Hippocampal formation (tissue), 2 donors: ENCODE measurements at regions not wholly inside any gene's neighbourhood (a gene's known extent, or its start where the extent isn't known, plus 50 kb on each side); places are given as distances from the start of the nearest gene placed in this dataset.
A peak's percentile ranks its signal among the peaks of the same experiment; 100 is the strongest.
"Not testable (repeated sequence)": the region's sequence is repeated elsewhere in the genome, so short reads cannot be mapped to it uniquely, and the experiment has no call there.

Experiments used
- DNase-seq, 2 donors: peaks; one replicate each; lab custom pipeline; 2025; lab: John Stamatoyannopoulos, UW

- DNase-seq, result no peak
Observed at GRCh38 chr3:18987862-18988447, 160.4 kb upstream of the KCNH8 start.

GRCh38 chr3:18987070-18987469, 161.2 kb upstream of the KCNH8 start:
- no peak for DNase-seq

GRCh38 chr3:18982920-18983319, 165.4 kb upstream of the KCNH8 start:
- DNase-seq, result no peak

GRCh38 chr3:18976102-18976501, 172.2 kb upstream of the KCNH8 start:
- not testable (repeated sequence) for DNase-seq

GRCh38 chr3:18968120-18968519, 180.2 kb upstream of the KCNH8 start:
- no peak for DNase-seq

- no peak for DNase-seq
Observed at GRCh38 chr3:18965781-18966180, 182.5 kb upstream of the KCNH8 start.

- DNase-seq, result no peak
Observed at GRCh38 chr3:18964640-18965039, 183.7 kb upstream of the KCNH8 start.

GRCh38 chr3:18951333-18951732, 197.0 kb upstream of the KCNH8 start:
- DNase-seq, result peak in 1 of 2 donors; percentile 10

- DNase-seq, result no peak
Observed at GRCh38 chr3:18946524-18946923, 201.8 kb upstream of the KCNH8 start.

- no peak for DNase-seq
Observed at GRCh38 chr3:18937574-18937973, 210.7 kb upstream of the KCNH8 start.

- DNase-seq, result no peak
Observed at GRCh38 chr3:18919158-18919557, 229.2 kb upstream of the KCNH8 start.

- DNase-seq, result no peak
Observed at GRCh38 chr3:18917923-18918322, 230.4 kb upstream of the KCNH8 start.

GRCh38 chr3:18902081-18902793, 246.1 kb upstream of the KCNH8 start:
- DNase-seq, result no peak

- no peak for DNase-seq
Observed at GRCh38 chr3:18901571-18901970, 246.7 kb upstream of the KCNH8 start.

GRCh38 chr3:18900994-18901393, 247.3 kb upstream of the KCNH8 start:
- DNase-seq, result no peak

- DNase-seq, result peak in 1 of 2 donors; percentile 7
Observed at GRCh38 chr3:18898911-18899310, 249.4 kb upstream of the KCNH8 start.

GRCh38 chr3:18892756-18893155, 255.6 kb upstream of the KCNH8 start:
- no peak for DNase-seq

GRCh38 chr3:18892047-18892446, 256.3 kb upstream of the KCNH8 start:
- DNase-seq, result no peak

GRCh38 chr3:18891641-18892040, 256.7 kb upstream of the KCNH8 start:
- peak in 1 of 2 donors; percentile 25 for DNase-seq

GRCh38 chr3:18890449-18890848, 257.9 kb upstream of the KCNH8 start:
- no peak for DNase-seq

GRCh38 chr3:18888819-18889218, 259.5 kb upstream of the KCNH8 start:
- DNase-seq, result no peak

- DNase-seq, result peak in 1 of 2 donors; percentile 39
Observed at GRCh38 chr3:18888370-18888769, 259.9 kb upstream of the KCNH8 start.

GRCh38 chr3:18886331-18886730, 262.0 kb upstream of the KCNH8 start:
- DNase-seq, result no peak

GRCh38 chr3:18885612-18886011, 262.7 kb upstream of the KCNH8 start:
- no peak for DNase-seq
